ENCODE measurements at regions not wholly inside any gene's neighbourhood (a gene's known extent, or its start where the extent isn't known, plus 50 kb on each side); places are given as distances from the start of the nearest gene placed in this dataset.
"Not testable (repeated sequence)": the region's sequence is repeated elsewhere in the genome, so short reads cannot be mapped to it uniquely, and the experiment has no call there.

GRCh38 chr1:195847957-195848875 lies 760.0 kb downstream of the KCNT2 start:
- FAIRE-seq; DNase-seq (ENCODE audit: low spot score): not testable (repeated sequence)

- DNase-seq (ENCODE audit: low spot score) (no peak), FAIRE-seq (no peak)
Observed at GRCh38 chr1:195831789-195832188, 776.5 kb downstream of the KCNT2 start.

GRCh38 chr1:195828325-195828724 lies 779.9 kb downstream of the KCNT2 start:
- FAIRE-seq (no peak), DNase-seq (ENCODE audit: low spot score) (no peak)

DNA sequence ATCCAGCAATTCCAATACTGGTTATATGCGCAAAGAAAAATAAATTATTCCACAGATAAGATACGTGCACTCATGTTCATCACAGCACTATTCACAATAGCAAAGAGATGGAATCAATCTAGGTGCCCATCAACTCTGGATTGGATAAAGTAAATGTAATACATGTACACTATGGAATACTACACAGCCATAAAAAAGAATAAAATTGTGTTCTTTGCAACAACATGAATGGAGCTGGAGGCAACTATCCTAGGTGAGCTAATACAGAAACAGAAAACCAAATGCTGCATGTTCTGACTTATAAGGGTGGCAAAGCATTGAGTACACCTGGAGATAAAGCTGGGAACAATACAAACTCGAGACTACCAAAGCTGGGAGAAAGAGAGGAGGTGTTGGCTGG lies 787.3 kb downstream of the KCNT2 start:
- FAIRE-seq (no peak), DNase-seq (ENCODE audit: low spot score) (no peak)

- DNase-seq (ENCODE audit: low spot score) (no peak), FAIRE-seq (no peak)
Observed at GRCh38 chr1:195806060-195806459, 802.2 kb downstream of the KCNT2 start.

DNA sequence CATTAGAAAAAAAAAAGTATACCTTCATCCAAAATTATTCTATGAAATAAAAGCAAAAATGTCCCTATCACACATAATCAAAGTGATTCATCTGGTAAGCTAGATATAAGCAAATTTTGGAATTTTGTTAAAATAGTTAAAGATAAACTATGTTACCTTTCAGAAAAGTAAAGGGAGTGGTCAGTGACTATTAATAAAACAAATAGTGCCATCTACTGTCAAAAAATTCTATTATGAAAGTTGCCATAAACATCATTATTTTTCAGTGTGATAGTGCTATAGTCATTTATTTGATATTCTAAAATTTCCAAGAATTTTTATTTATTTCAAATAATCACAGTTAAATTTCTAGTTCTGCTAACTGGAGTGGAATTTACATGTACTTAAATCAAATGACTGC lies 803.7 kb downstream of the KCNT2 start:
- FAIRE-seq, result peak; percentile 60
- no peak for DNase-seq (ENCODE audit: low spot score)

DNA sequence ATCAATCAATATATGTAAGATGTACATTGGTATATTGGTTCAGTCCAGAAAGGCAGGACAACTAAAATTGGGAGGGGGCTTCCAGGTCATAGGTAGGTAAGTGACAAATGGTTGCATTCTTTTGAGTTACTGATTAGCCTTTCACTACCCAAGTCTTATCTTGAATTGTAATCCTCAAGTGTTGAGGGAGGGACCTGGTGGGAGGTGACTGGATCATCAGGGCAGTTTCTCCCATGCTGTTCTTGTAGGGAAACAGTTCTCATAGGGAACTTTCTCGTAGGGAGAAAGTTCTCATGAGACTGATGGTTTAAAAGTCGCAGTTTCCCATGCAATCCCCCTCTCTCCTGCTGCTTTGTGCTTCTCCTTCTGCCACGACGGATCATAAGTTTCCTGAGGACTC lies 809.2 kb downstream of the KCNT2 start:
- DNase-seq (ENCODE audit: low spot score) (no peak), FAIRE-seq (no peak)

DNA sequence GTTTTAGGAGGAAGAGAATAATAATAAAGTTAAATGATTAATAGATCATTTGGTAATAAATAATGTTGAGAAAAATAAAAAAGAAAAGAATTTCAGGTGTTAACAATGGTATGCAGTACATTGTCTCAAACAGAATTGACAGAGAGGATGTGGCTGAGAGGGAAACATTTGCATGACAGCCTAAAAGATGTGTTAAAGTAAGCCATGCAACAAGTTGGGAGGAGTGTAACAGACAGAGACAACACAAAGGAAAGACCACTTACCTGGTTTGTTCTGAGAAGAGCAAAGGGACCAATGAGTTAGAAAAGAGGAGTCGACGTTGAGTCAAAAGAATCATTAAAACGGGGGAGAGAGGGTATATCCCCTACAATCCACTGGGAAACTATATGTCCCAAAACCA lies 814.0 kb downstream of the KCNT2 start:
- DNase-seq (ENCODE audit: low spot score), result no peak
- FAIRE-seq, result no peak

DNA sequence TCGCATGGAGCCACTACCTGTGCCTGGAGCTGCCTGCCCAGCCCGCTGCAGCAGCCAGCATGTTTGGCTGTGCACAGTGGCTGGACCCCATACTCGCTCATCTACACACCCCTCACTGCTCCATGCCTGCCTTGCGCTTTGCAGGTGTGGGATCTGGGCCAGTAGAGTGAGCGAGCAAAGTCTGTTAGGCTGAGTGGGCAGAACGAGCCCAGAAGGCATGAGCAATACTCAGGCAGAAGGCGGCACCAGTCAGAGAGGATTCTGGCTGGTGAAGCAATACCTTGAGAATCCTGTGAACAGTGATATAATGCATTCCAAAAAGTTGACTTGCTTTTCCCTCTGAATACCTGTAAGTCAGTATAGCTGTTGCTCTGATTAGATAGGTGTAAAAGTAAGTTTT lies 816.4 kb downstream of the KCNT2 start:
- no peak for DNase-seq (ENCODE audit: low spot score)
- no peak for FAIRE-seq

- FAIRE-seq, result no peak
- no peak for DNase-seq (ENCODE audit: low spot score)
Observed at GRCh38 chr1:195790514-195791168, 817.6 kb downstream of the KCNT2 start.

GRCh38 chr1:195789321-195789720 lies 818.9 kb downstream of the KCNT2 start:
- DNase-seq (ENCODE audit: low spot score), result no peak
- FAIRE-seq, result no peak

DNA sequence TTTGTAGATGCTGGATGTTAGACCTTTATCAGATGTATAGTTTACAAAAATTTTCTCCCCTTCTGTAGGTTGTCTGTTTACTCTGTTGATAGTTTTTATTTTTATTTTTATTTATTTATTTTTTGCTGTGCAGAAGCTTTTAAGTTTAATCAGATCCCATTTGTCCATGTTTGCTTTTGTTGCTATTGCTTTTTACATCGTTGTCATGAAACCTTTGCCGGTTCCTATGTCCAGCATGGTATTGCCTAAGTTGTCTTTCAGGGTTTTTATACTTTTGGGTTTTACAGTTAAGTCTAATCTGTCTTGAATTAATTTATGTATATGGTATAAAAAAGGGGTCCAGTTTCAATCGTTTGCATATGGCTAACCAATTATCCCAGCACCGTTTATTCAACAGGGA lies 819.5 kb downstream of the KCNT2 start:
- FAIRE-seq (no peak), DNase-seq (ENCODE audit: low spot score) (no peak)

GRCh38 chr1:195785830-195786229 lies 822.4 kb downstream of the KCNT2 start:
- FAIRE-seq (no peak), DNase-seq (ENCODE audit: low spot score) (no peak)

DNA sequence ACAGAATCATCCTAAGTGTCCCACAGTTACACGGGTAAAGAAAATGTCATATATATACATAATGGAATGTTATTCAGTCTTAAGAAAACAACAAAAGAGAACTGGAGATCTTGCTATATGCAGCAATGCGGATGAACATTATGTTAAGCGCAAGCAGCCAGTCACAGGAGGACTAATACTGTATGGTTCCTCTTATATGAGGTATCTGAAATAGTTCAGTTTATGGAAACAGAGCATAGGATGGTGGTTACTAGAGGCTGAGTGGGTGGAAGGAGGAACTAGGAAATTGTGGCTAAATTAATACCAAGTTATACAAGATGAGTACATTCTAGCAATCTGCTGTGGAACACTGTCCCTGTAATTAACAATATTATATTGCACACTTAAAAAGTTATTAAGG lies 834.3 kb downstream of the KCNT2 start:
- DNase-seq (ENCODE audit: low spot score) (no peak), FAIRE-seq (no peak)

GRCh38 chr1:195769461-195769860 lies 838.8 kb downstream of the KCNT2 start:
- no peak for DNase-seq (ENCODE audit: low spot score)
- FAIRE-seq, result no peak

DNA sequence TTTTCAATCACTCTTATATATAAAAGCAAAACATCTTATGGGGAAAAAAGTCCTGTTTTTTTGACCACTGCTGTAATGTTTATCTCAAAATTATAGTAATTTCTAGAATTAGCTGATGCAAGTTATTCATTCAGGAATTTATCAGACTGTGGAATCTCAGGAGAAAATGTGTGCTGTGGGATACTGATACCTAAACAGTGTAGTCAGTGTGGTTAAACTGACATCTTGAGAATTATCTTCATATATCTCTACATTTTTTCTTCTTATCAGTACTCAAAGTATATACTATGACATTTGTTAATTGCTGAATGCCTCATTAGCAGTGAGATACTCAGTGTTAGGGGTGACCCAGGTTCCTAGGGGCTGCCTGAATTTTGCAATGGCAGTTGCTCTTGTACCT lies 839.3 kb downstream of the KCNT2 start:
- no peak for FAIRE-seq
- DNase-seq (ENCODE audit: low spot score), result no peak

DNA sequence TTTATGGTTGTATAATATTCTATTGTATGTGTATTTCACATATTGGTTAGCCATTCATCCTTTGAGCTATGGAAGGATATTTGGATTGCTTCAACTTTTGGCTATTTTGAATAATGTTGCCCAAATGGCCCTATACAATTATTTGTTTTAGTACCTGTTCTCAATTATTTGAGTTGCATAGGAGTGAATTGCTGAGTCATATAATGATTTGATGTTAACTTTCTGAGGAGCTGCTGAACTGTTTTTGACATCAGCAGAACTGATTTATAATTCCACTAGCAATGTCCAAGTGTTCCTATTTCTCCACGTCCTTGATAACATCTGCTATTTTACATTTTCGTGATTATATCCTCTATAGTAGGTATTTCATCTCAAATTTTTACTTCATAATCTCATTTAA lies 839.9 kb downstream of the KCNT2 start:
- FAIRE-seq, result no peak

GRCh38 chr1:195766709-195767108 lies 841.5 kb downstream of the KCNT2 start:
- DNase-seq (ENCODE audit: low spot score) (no peak), FAIRE-seq (peak; percentile 40)

More for the DNA sequence above, 839.9 kb downstream of the KCNT2 start:
- DNase-seq (ENCODE audit: low spot score), result no peak

DNA sequence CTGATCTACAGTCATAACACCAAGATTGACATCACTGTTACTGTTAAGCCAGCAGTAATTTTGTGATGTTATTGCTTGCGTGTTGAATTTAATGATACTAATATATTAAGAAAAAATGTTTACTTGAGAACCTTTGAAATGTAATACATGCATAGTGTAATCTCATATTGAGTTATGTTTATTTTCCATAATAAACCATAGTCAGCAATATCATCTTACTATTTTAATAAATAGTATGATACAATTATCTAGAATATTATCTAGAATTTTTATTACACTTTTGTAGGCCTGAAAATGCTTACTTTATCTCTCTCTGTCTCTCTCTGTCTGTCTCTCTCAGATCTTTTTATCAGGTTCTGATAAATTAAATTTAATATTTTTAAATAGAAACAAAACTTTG lies 843.1 kb downstream of the KCNT2 start:
- DNase-seq (ENCODE audit: low spot score) (no peak), FAIRE-seq (no peak)

DNA sequence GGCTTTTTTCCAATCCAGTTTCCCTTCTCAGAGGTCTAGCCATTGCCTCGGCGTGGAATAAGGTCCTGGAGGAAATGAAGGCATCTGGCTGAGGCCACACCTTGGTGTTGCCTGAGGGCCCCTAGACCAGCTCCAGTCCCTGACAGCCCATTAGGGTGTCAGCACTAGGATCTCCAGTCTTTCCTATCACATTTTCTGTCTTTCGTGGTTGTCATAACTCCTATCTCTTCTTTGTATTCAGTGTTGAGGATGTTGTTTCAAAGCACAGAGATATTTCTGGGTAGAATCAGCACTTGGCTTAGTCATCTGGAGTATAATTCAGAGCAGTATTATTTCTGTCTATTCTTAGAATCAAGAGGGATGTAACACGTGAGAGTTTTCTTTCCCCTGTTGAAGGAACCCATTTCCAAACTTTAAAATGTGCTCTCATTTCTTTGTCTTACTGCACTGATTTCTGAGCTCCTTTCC lies 844.3 kb downstream of the KCNT2 start:
- DNase-seq (ENCODE audit: low spot score) (no peak), FAIRE-seq (no peak)

GRCh38 chr1:195763146-195763906 lies 844.9 kb downstream of the KCNT2 start:
- DNase-seq (ENCODE audit: low spot score) (no peak), FAIRE-seq (no peak)

DNA sequence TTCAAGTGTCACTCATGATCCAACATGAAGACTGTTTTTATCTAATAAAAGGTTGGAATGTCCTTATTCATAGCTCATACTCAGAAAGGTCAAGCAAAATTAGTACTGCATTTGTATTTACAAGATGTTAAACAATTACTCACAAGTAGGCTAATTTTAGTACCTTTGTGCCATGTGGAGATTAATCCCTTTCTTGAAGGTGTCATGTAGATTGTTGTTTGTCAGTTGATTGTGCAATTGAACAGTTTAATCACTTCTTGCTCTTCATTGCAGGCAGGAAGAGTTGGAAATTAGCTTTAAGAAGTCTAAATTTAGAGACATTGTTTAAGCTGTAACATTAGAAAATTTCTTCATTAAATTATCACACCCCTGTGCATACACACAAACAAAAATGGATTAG lies 847.1 kb downstream of the KCNT2 start:
- DNase-seq (ENCODE audit: low spot score), result no peak
- no peak for FAIRE-seq

All from RCC 7860 (cell line).